SK-N-MC (cell line): ENCODE measurements at regions not wholly inside any gene's neighbourhood (a gene's known extent, or its start where the extent isn't known, plus 50 kb on each side); places are given as distances from the start of the nearest gene placed in this dataset.

Source experiments
- EZH2 ChIP-seq: fragments of 200-600 bp; sonication (generic); IDR thresholded peaks from one replicate; pipeline ENCODE4 v1.6.1; 2017; ENCODE audit warnings: antibody characterized with exemption
- FOXP2 ChIP-seq: optimal IDR thresholded peaks from 2 replicates; pipeline ENCODE3; 2011; ENCODE audit warnings: mild to moderate bottlenecking, moderate library complexity; ENCODE audit not compliant: insufficient read depth; ENCODE audit errors: extremely low read length, control extremely low read depth
- POLR2AphosphoS5 ChIP-seq: IDR thresholded peaks from 2 replicates; pipeline ENCODE4 v1.6.1; 2012; ENCODE audit warnings: mild to moderate bottlenecking, low read depth, low read length, borderline replicate concordance

DNA sequence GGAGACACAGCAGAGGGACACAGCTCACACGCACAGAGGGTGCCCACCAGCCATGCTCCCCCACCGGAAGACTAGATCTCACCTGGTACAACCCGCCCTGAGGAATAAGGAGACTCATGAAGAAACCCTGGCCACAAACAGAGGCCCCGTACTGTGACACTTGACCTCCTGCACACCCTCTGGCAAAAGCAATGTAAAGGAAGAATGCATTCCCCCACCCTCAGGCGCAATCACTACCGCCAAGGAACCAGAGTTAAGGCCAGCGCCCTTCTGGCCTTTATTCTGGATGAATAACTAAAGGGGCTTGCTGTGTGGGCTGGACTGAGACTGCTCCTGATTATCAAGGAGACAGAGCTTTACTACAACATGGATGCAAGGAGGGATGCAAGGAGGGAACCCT lies 509.2 kb upstream of the SPHKAP start:
- TF ChIP-seq EZH2 (no peak), POLR2AphosphoS5 (no peak), FOXP2 (no peak)
